OCI-LY7 (cell line): ENCODE measurements at regions not wholly inside any gene's neighbourhood (a gene's known extent, or its start where the extent isn't known, plus 50 kb on each side); places are given as distances from the start of the nearest gene placed in this dataset.

ENCODE experiments used
- BruUV-seq: library from RNA; stranded (reverse); fragments of 400-500 nt; replicated peaks from 2 replicates; lab custom pipeline; 2021; lab: Mats Ljungman, UMichigan
- CTCF ChIA-PET: fragments of 300-600 bp; sonication (Branson Sonifier 250); formaldehyde crosslinking; loops from one replicate; lab custom pipeline; 2022; ENCODE audit warnings: antibody characterized with exemption; ENCODE audit not compliant: unreplicated experiment; lab: Charles Lee
- POLR2A ChIA-PET: fragments of 300-600 bp; sonication (Branson Sonifier 250); formaldehyde crosslinking; loops from one replicate; lab custom pipeline; 2022; ENCODE audit warnings: antibody characterized with exemption; lab: Charles Lee
- DNase-seq: peaks from one replicate; pipeline ENCODE4 v3.0.0-alpha.2; 2015; ENCODE audit warnings: low spot score
- H2AFZ ChIP-seq: fragments of 200-600 bp; sonication (generic), shearing (Covaris generic); 2 replicates; pipeline ENCODE4 v1.6.1; 2014; ENCODE audit warnings: mild to moderate bottlenecking, antibody characterized with exemption, low read length, moderate library complexity
- H3K27ac ChIP-seq: fragments of 200-600 bp; sonication (generic); 2 replicates; pipeline ENCODE4 v1.5.1; 2014; ENCODE audit warnings: mixed run types, low read depth, mild to moderate bottlenecking, moderate library complexity, low read length, inconsistent platforms; ENCODE audit not compliant: poor library complexity, severe bottlenecking
- H3K36me3 ChIP-seq: fragments of 200-600 bp; sonication (generic); 2 replicates; pipeline ENCODE4 v1.6.1; 2014; ENCODE audit warnings: mild to moderate bottlenecking, antibody characterized with exemption, low read length, moderate library complexity, mixed read lengths; ENCODE audit not compliant: insufficient read depth
- H3K4me1 ChIP-seq: fragments of 200-600 bp; sonication (generic); 2 replicates; pipeline ENCODE4 v1.5.1; 2014; ENCODE audit warnings: mild to moderate bottlenecking, low read length; ENCODE audit not compliant: insufficient read depth, poor library complexity, severe bottlenecking
- H3K4me2 ChIP-seq: fragments of 200-600 bp; sonication (generic); 2 replicates; pipeline ENCODE4 v1.6.1; 2014; ENCODE audit warnings: mild to moderate bottlenecking, low read length
- H3K4me3 ChIP-seq: fragments of 200-600 bp; sonication (generic); 2 replicates; pipeline ENCODE4 v1.5.1; 2014; ENCODE audit warnings: mild to moderate bottlenecking, low read depth, low read length; ENCODE audit not compliant: poor library complexity, severe bottlenecking
- H3K79me2 ChIP-seq: fragments of 200-600 bp; sonication (generic); 2 replicates; pipeline ENCODE4 v1.6.1; 2016; ENCODE audit warnings: low read depth, mild to moderate bottlenecking, low read length, moderate library complexity, mixed read lengths; ENCODE audit not compliant: insufficient read depth
- H3K9me2 ChIP-seq: fragments of 200-600 bp; sonication (generic); 2 replicates; pipeline ENCODE4 v1.6.1; 2016; ENCODE audit warnings: mild to moderate bottlenecking, low read length, mixed read lengths; ENCODE audit not compliant: insufficient read depth
- H3K9me3 ChIP-seq: fragments of 200-600 bp; sonication (generic); 2 replicates; pipeline ENCODE4 v1.6.1; 2014; ENCODE audit warnings: mild to moderate bottlenecking, mixed run types, low read length, mixed read lengths
- H4K20me1 ChIP-seq: fragments of 200-600 bp; sonication (generic); 2 replicates; pipeline ENCODE4 v1.6.1; 2014; ENCODE audit warnings: mild to moderate bottlenecking, antibody characterized with exemption, low read length, moderate library complexity, mixed read lengths; ENCODE audit not compliant: insufficient read depth
- CTCF ChIP-seq: fragments of 200-600 bp; sonication (generic); conservative IDR thresholded peaks from 2 replicates; pipeline ENCODE4 v1.5.1; 2014; ENCODE audit warnings: mild to moderate bottlenecking, antibody characterized with exemption, low read length, moderate library complexity, mixed read lengths
- EZH2phosphoT487 ChIP-seq: fragments of 200-600 bp; sonication (generic); IDR thresholded peaks from 2 replicates; pipeline ENCODE4 v1.6.1; 2018; ENCODE audit warnings: low read depth, borderline replicate concordance, mild to moderate bottlenecking, mixed run types, antibody characterized with exemption, low read length, moderate library complexity, mixed read lengths
- intact Hi-C: fragments of 100-400 bp; cut with micrococcal nuclease; formaldehyde crosslinking; loops from one replicate; pipeline ENCODE4 v1.10.0; 2022; ENCODE audit not compliant: unreplicated experiment

DNA sequence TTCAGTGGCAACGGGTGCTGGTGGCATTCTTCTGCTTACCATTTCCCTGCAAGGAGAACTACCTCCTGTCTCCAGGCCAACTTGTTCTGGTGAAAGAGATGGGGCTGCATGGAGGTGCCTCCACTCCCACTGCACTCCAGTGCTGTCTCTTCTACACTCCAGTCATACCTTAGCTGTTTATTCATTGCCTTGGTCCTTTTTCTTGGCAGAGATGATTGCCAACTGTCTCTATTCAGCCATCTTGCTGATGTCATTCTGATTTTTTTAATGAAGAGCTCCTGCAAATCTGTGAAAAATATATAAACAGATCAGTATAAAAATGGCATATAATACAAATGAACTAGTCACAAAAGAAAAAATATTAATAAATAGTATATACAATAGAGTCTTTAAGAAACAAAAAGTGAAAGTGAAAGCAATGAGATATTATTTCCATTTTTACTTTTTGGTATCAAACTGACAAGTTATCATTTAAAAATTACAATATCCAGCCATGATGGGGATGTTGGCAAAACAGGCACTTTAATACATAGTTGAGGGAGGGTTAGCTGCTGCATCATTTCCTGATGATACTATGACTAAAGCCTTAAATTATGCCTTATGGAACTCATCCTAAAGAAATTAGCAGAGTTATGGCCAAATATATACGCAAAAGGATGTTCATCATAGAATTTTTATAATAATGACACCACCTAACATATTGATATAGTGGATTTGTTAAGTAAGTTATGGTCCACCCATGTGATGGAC is 109.4 kb downstream of the CARTPT start:
- DNase-seq = no peak
- no peak overlapping the region for H3K27ac ChIP-seq
- no TSS peak for BruUV-seq
- no peaks in the 10 kb centered on the region for H3K9me2 ChIP-seq
- no peak overlapping the region for H3K4me2 ChIP-seq
- TF ChIP-seq CTCF (no peak), EZH2phosphoT487 (no peak)
- H4K20me1 ChIP-seq = no peaks in the 10 kb centered on the region
- H2AFZ ChIP-seq = no peak overlapping the region
- intact Hi-C loops = no loop called here
- no peaks in the 10 kb centered on the region for H3K79me2 ChIP-seq
- H3K36me3 ChIP-seq = no peaks in the 10 kb centered on the region
- ChIA-PET POLR2A (no interaction called here), CTCF (no interaction called here)
- no peaks in the 10 kb centered on the region; the same call in 1 of the 2 replicates for H3K9me3 ChIP-seq
- no peaks in the 10 kb centered on the region for H3K4me1 ChIP-seq
- H3K4me3 ChIP-seq = no peak overlapping the region

DNA sequence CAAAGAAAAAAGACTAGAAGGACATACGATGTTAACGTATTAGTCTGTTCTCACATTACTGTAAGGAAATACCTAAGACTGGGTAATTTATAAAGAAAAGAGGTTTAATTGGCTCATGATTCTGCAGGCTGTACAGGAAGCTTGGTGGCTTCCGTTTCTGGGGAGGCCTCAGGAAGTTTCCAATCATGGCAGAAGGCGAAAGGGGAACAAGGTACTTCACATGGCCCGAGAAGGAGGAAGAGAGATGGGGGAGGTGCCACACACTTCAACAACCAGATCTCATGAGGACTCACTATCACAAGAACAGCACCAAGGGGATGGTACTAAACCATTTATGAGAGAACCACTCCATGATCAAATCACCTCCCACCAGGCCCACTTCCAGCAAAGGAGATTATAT is 110.1 kb downstream of the CARTPT start:
- POLR2A ChIA-PET = no interaction called here
- TF ChIP-seq EZH2phosphoT487 (no peak), CTCF (no peak)
- Histone ChIP-seq H3K9me3 (no peaks in the 10 kb centered on the region; the same call in 1 of the 2 replicates), H3K4me3 (no peak overlapping the region), H3K4me2 (no peak overlapping the region), H3K27ac (no peak overlapping the region), H3K36me3 (no peaks in the 10 kb centered on the region), H3K9me2 (no peaks in the 10 kb centered on the region), H3K79me2 (no peaks in the 10 kb centered on the region), H2AFZ (no peak overlapping the region), H4K20me1 (no peaks in the 10 kb centered on the region), H3K4me1 (no peaks in the 10 kb centered on the region)
- peak; percentile 4 for DNase-seq
- intact Hi-C loops = no loop called here
- CTCF ChIA-PET = no interaction called here
- BruUV-seq = no TSS peak
